Adipocyte (in vitro differentiated cells): ENCODE measurements at regions not wholly inside any gene's neighbourhood (a gene's known extent, or its start where the extent isn't known, plus 50 kb on each side); places are given as distances from the start of the nearest gene placed in this dataset.

Source experiments
- DNase-seq: peaks from one replicate; pipeline ENCODE4 v3.0.0-alpha.2; 2015; ENCODE audit warnings: low read depth
- H3K27me3 ChIP-seq: replicated peaks from 2 replicates; pipeline ENCODE4 v1.7.0; 2013; ENCODE audit warnings: mild to moderate bottlenecking, low read length, moderate library complexity; ENCODE audit not compliant: control insufficient read depth, insufficient read depth
- H3K36me3 ChIP-seq: 2 replicates; pipeline ENCODE4 v1.7.0; 2013; ENCODE audit warnings: low read length, mild to moderate bottlenecking, moderate library complexity; ENCODE audit not compliant: control insufficient read depth, insufficient read depth, severe bottlenecking
- H3K4me1 ChIP-seq: 2 replicates; pipeline ENCODE4 v1.7.0; 2013; ENCODE audit warnings: mild to moderate bottlenecking, low read length, moderate library complexity; ENCODE audit not compliant: control insufficient read depth, insufficient read depth
- H3K4me3 ChIP-seq: 2 replicates; pipeline ENCODE4 v1.7.0; 2013; ENCODE audit warnings: mild to moderate bottlenecking, low read length, moderate library complexity
- H3K9ac ChIP-seq: 2 replicates; pipeline ENCODE4 v1.7.0; 2013; ENCODE audit warnings: mild to moderate bottlenecking, low read length, moderate library complexity
- H3K9me3 ChIP-seq: 2 replicates; pipeline ENCODE4 v1.7.0; 2013; ENCODE audit warnings: mild to moderate bottlenecking, low read length, moderate library complexity; ENCODE audit not compliant: control insufficient read depth

- H3K4me3 ChIP-seq: no peak overlapping the region
- H3K4me1 ChIP-seq: peaks cover 6% of the 10 kb centered on the region
- peak; percentile 40 for DNase-seq
- H3K36me3 ChIP-seq: no peaks in the 10 kb centered on the region
- H3K9me3 ChIP-seq: no peaks in the 10 kb centered on the region
- no peak overlapping the region for H3K9ac ChIP-seq
- peaks cover 1% of the 10 kb centered on the region for H3K27me3 ChIP-seq
Measured at GRCh38 chr9:84413301-84413700, 72.7 kb upstream of the SLC28A3 start.

- peaks cover 5% of the 10 kb centered on the region for H3K4me1 ChIP-seq
- no peak for DNase-seq
- no peak overlapping the region for H3K9ac ChIP-seq
- H3K27me3 ChIP-seq: peaks cover 3% of the 10 kb centered on the region
- H3K36me3 ChIP-seq: no peaks in the 10 kb centered on the region
- peaks cover 11% of the 10 kb centered on the region for H3K9me3 ChIP-seq
- H3K4me3 ChIP-seq: no peak overlapping the region
Measured at GRCh38 chr9:84419031-84419602, 78.6 kb upstream of the SLC28A3 start.

- H3K4me1 ChIP-seq: no peaks in the 10 kb centered on the region
- H3K4me3 ChIP-seq: no peak overlapping the region
Measured at GRCh38 chr9:84424931-84425330, 84.4 kb upstream of the SLC28A3 start.

GRCh38 chr9:84432746-84433145 is 92.2 kb upstream of the SLC28A3 start:
- no peak for DNase-seq
- Histone ChIP-seq H3K4me1 (no peaks in the 10 kb centered on the region), H3K9me3 (peaks cover 4% of the 10 kb centered on the region), H3K36me3 (no peaks in the 10 kb centered on the region), H3K9ac (no peak overlapping the region), H3K4me3 (no peak overlapping the region), H3K27me3 (peaks cover 2% of the 10 kb centered on the region)

More at GRCh38 chr9:84424931-84425330, 84.4 kb upstream of the SLC28A3 start:
- DNase-seq: no peak
- no peak overlapping the region for H3K9ac ChIP-seq
- H3K27me3 ChIP-seq: peaks cover under 1% of the 10 kb centered on the region
- peaks cover 21% of the 10 kb centered on the region for H3K9me3 ChIP-seq
- H3K36me3 ChIP-seq: no peaks in the 10 kb centered on the region

GRCh38 chr9:84435902-84436301 is 95.3 kb upstream of the SLC28A3 start:
- no peaks in the 10 kb centered on the region for H3K27me3 ChIP-seq
- peaks cover 4% of the 10 kb centered on the region for H3K9me3 ChIP-seq
- no peak for DNase-seq
- no peak overlapping the region for H3K4me3 ChIP-seq
- no peaks in the 10 kb centered on the region for H3K4me1 ChIP-seq
- H3K36me3 ChIP-seq: no peaks in the 10 kb centered on the region
- H3K9ac ChIP-seq: no peak overlapping the region

DNA sequence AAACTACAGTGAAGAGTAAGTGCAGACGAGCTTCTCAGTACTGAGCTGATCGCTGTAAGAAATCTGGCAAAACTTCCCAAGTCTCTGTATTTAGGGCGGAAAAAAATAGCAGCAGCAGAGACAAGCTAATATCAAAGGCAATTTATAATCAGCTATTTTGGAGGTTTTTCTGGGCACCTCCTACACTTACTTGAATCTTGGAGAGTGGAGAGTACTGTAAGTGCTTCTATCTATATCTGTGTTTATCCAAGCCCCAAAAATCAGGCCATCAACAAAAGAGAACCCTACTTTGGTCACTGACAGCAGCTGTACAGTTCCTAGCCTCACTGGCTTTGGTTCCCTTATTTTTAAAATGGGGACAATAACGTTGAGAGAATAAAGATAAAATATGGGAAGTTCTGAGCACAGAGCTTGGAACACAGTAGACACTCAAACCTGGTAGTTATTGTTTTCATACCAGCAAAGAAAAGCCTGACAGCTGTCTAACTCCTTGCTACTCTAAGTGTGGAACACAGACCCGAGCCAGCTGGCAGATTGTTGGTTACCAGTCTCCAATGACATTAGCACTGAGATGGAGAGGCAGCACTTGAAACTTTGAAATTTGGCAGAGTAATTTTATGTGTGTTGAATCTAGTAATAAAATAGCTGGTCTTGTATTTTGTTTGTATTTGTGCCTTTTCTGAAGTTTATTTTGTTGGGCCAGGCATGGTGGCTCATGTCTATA is 96.0 kb upstream of the SLC28A3 start:
- Histone ChIP-seq H3K4me3 (no peak overlapping the region), H3K4me1 (no peaks in the 10 kb centered on the region), H3K9ac (no peak overlapping the region), H3K9me3 (peaks cover 4% of the 10 kb centered on the region), H3K36me3 (no peaks in the 10 kb centered on the region), H3K27me3 (no peaks in the 10 kb centered on the region)
- DNase-seq: no peak

DNA sequence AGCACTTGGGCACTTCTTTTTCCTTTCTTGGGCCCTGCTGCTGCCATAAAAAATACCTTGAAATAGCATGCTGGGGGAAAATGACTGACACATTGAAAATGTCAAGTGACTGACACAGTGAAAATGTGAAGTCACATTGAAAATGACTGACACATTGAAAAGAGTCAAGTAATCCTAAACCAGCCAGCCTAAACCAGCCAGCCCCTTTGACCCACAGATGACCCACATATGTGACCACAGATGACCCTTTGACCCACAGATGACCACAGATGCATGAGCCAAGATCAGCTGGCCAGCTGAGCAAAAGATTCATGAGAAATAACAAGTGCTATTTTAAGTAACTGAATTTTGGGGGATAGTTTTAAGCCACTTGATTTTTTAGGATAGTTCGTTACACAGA is 97.8 kb upstream of the SLC28A3 start:
- Histone ChIP-seq H3K4me1 (no peaks in the 10 kb centered on the region), H3K9ac (no peak overlapping the region), H3K27me3 (no peaks in the 10 kb centered on the region), H3K9me3 (peaks cover 4% of the 10 kb centered on the region), H3K4me3 (no peak overlapping the region), H3K36me3 (no peaks in the 10 kb centered on the region)
- DNase-seq: no peak

GRCh38 chr9:84439250-84439649 is 98.7 kb upstream of the SLC28A3 start:
- Histone ChIP-seq H3K4me3 (no peak overlapping the region), H3K36me3 (no peaks in the 10 kb centered on the region), H3K9me3 (peaks cover 4% of the 10 kb centered on the region), H3K27me3 (no peaks in the 10 kb centered on the region), H3K4me1 (no peaks in the 10 kb centered on the region), H3K9ac (no peak overlapping the region)
- DNase-seq: peak; percentile 47

GRCh38 chr9:84442712-84443111 is 102.2 kb upstream of the SLC28A3 start:
- DNase-seq: no peak
- Histone ChIP-seq H3K9ac (no peak overlapping the region), H3K4me3 (no peak overlapping the region), H3K36me3 (no peaks in the 10 kb centered on the region), H3K9me3 (no peaks in the 10 kb centered on the region), H3K27me3 (no peaks in the 10 kb centered on the region), H3K4me1 (no peaks in the 10 kb centered on the region)

DNA sequence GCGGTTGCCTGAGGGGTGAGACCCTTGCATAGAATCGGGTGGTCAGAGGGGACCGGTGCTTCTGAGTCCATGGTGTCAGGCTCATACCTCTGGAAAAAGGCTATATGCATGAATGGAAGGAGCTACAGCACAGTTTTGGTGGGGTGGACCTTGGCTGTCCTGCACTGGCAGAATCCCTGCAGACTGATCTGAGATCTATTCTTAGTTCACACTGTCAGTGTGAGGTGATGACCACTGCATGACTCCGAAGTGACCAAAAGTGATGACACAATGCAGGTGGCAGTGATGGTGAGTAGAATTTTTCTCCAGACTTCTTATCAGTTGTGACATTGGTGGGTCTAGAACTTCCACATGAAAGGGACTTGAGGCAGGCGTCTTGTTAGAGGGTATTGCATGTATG is 105.2 kb upstream of the SLC28A3 start:
- H3K4me3 ChIP-seq: no peak overlapping the region
- no peaks in the 10 kb centered on the region for H3K9me3 ChIP-seq
- no peaks in the 10 kb centered on the region for H3K36me3 ChIP-seq
- DNase-seq: no peak
- H3K9ac ChIP-seq: no peak overlapping the region
- no peaks in the 10 kb centered on the region for H3K4me1 ChIP-seq
- peaks cover 2% of the 10 kb centered on the region for H3K27me3 ChIP-seq

DNA sequence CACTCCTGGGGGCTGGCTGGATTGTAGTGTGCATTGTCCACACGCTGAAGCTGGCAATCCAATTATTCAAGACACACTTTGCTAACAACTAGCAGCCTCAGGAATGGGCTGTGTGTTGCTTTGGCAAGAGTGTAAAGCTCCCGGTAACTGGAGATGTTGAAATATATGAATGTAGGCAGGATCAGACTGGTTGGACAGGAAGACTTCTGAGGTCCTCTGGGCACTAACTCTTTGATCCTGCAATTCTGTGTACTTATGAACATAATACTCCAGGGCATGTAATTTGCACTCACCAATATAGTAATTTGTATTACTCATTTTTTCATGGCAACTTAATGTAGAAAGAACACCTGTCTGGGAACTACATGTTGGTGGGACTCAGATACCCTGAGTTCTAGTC is 106.7 kb upstream of the SLC28A3 start:
- Histone ChIP-seq H3K27me3 (peaks cover 5% of the 10 kb centered on the region), H3K4me1 (no peaks in the 10 kb centered on the region), H3K9ac (no peak overlapping the region), H3K4me3 (no peak overlapping the region), H3K9me3 (no peaks in the 10 kb centered on the region), H3K36me3 (no peaks in the 10 kb centered on the region)
- no peak for DNase-seq

GRCh38 chr9:84450029-84450428 is 109.5 kb upstream of the SLC28A3 start:
- Histone ChIP-seq H3K9me3 (no peaks in the 10 kb centered on the region), H3K27me3 (peaks cover 8% of the 10 kb centered on the region), H3K9ac (no peak overlapping the region), H3K4me3 (no peak overlapping the region), H3K36me3 (no peaks in the 10 kb centered on the region), H3K4me1 (no peaks in the 10 kb centered on the region)
- DNase-seq: no peak
